G401 (cell line): ENCODE measurements at regions not wholly inside any gene's neighbourhood (a gene's known extent, or its start where the extent isn't known, plus 50 kb on each side); places are given as distances from the start of the nearest gene placed in this dataset.

ENCODE experiments used
- DNase-seq: peaks from one replicate; pipeline ENCODE4 v3.0.0-alpha.2; 2015; ENCODE audit warnings: low spot score
- in situ Hi-C: cut with HindIII; loops from 2 replicates; pipeline ENCODE4 v1.10.0; 2016; ENCODE audit warnings: low sequenced_read_pairs, mixed read lengths

DNA sequence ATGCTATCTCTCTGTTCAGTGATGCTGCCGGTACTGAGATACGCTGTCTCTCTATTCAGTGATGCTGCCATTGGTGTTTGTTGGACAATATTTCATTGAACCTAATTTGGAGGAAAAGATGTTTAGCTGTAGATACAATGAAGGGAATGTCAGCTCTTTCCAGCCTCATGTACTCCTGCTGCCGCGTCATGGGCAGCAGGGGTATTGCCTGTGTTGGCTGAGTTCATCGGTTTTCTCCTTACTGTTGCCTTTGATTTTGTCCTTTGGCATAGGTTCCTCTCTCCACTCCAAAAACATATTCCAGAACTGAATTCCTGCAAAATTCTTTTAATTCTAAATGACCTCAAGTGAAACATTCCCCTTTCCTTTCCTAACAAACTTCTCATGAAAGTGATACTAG, 942.6 kb downstream of the NLGN4Y start:
- no peak for DNase-seq
- in situ Hi-C loops = no loop called here

DNA sequence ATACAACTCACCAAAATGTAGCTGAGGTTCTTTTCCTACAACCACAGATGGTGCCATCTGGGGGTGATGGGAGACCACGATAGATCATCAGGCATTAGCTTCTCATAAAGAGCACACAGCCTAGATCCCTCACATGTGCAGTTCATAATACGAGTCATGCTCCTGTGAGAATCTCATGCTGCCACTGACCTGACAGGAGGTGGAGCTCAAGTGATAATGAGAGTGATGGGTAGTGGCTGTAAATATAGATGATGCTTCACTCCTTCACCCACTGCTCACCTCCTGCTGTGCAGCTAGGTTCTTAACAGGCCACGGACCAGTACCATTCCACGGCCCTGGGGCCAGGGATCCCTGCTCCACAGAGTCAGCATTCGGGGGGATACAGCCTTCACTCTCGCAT, 943.8 kb downstream of the NLGN4Y start:
- no peak for DNase-seq

GRCh38 chrY:15471371-15471770, 947.0 kb downstream of the NLGN4Y start:
- in situ Hi-C loops = no loop called here
- DNase-seq = no peak

More for the DNA sequence above, 943.8 kb downstream of the NLGN4Y start:
- in situ Hi-C loops = no loop called here

- DNase-seq = no peak
- in situ Hi-C loops = no loop called here
Observed at GRCh38 chrY:15478348-15478963, 954.1 kb downstream of the NLGN4Y start.

DNA sequence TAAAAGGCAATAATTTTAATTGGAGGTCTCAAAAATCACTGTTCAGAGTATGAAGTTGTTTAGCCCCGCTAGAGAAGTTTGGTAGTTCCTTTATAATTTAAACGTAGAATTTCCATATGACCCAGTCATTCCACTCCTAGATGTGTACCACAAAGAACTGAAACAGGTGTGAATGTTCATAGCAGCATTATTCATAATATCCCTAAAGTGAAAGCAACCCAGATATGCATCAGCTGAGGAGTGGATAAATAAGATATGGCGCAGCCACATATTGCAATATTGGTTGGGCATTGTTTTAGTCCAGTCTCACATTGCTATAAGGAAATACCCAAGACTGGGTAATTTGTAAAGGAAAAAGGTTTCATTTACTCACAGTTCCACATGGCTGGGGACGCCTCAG, 976.2 kb downstream of the NLGN4Y start:
- in situ Hi-C loops = no loop called here
- DNase-seq = no peak

- in situ Hi-C loops = no loop called here
- no peak for DNase-seq
Observed at GRCh38 chrY:15501181-15501580, 976.9 kb downstream of the NLGN4Y start.

DNA sequence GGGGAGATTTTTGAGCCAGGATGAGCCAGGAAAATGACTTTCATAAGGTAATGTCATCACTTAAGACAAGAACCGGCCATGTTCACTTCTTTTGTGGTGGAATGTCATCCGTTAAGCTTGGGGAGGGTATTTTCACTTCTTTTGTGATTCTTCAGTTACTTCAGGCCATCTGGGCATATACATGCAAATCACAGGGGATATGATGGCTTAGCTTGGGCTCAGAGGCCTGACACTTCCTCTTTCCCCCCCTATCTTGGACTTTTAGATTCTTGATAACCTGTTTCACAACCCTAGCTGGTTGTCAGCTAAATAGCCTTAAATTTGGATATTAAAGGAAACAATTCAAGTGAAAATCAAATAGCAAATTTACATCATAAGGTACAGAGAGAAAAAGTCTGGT, 986.0 kb downstream of the NLGN4Y start:
- no peak for DNase-seq
- in situ Hi-C loops = no loop called here

GRCh38 chrY:15510984-15511650, 986.8 kb downstream of the NLGN4Y start:
- DNase-seq = no peak
- in situ Hi-C loops = no loop called here

DNA sequence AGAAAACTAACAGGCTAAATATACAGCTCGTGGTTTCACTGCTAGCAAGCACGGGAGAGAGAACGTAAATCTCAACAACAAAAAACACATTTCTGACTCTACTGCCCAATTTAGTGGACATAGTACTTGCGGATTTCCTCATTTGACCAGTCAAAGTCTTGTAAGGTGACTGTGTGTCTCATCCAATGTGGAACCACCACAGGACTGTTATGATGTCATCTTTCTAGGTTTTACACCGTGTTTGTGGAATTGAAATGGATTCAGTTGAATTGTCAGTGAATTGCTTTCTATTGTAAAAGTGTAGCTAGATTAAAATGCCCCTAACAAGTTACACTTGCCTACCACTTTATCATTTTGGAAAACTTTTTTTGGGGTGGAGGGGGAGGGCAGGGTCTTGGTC, 1010.8 kb downstream of the NLGN4Y start:
- DNase-seq = no peak
- in situ Hi-C loops = no loop called here

- no peak for DNase-seq
- in situ Hi-C loops = no loop called here
Observed at GRCh38 chrY:15535784-15536511, 1011.6 kb downstream of the NLGN4Y start.

DNA sequence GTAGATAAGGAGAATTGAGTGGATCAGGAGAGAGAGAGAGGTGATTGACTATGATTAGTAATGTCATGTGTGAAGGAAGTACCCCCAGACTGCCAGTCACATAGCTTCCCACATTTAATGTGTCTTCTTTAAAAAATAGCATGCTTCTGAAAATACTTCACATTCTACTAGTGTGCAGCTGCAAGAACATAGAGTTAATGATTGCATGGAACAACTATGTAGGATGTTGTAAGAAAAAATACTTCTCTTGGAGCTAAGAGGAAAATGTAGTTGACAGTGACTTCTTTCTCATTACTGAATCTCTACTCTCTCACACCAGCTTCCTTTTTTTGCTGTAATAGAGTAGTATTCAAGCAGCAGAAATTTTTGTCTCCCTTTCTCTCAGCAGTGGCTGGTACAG, 1016.2 kb downstream of the NLGN4Y start:
- DNase-seq = no peak
- in situ Hi-C loops = no loop called here

- no peak for DNase-seq
- in situ Hi-C loops = no loop called here
Observed at GRCh38 chrY:15546177-15546754, 1021.9 kb downstream of the NLGN4Y start.

GRCh38 chrY:15552074-15552473, 1027.7 kb downstream of the NLGN4Y start:
- in situ Hi-C loops = no loop called here
- DNase-seq = no peak

DNA sequence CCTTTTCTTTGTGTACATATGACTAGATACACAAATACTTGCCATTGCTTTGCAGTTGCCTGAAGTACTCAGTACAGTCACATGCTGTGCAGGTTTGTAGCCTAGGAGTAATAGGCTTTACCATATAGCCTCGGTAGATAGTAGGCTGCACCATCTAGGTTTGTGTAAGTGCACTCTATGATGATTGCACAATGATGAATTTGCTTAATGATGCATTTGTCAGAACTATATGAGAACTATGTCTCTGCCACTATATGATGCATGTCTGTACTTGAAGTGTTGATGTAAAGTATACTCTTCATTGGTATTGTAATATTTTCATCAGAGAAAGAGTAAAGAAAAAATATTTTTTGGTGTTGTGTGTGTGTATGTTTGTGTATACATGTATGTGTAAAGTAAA, 1030.7 kb downstream of the NLGN4Y start:
- in situ Hi-C loops = no loop called here

DNA sequence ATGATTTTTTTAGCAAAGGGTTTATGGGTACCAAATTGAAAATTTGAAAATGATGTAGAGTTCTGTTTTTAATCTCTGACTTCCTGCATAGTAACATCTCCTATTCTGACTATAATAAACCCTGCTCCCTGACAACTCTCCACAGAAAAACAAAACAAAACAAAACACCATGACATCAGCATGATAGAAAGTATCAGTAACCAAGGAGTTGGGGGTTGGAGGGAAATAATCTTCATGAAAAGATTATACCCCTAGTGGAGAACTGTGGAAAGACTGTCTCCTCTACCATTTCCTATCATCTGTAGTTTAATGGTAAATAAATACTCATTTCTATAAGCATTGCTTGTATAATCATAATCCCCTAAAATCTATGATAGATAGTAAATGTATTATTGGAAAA, 1034.8 kb downstream of the NLGN4Y start:
- no peak for DNase-seq
- in situ Hi-C loops = no loop called here

More for the DNA sequence above, 1030.7 kb downstream of the NLGN4Y start:
- no peak for DNase-seq

DNA sequence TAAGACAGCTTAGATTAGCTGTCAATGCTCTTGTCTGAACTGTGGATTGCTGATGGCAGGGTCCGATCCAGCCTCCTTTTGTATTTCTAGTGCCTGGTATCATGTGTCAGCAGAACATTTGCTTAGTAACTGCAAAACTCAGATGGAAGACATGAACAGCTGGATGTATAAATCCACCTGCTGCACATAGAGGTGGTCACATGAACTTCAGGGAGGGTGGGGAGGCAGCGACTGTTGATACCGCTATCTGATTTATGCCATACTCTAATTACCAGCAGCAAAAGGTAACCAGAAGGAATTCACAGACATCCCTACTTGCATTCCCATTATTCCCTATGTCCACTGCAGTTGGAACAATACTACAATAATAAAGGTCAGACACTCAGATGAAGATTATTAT, 1036.5 kb downstream of the NLGN4Y start:
- DNase-seq = no peak
- in situ Hi-C loops = no loop called here

- in situ Hi-C loops = no loop called here
- DNase-seq = no peak
Observed at GRCh38 chrY:15561501-15562289, 1037.4 kb downstream of the NLGN4Y start.

DNA sequence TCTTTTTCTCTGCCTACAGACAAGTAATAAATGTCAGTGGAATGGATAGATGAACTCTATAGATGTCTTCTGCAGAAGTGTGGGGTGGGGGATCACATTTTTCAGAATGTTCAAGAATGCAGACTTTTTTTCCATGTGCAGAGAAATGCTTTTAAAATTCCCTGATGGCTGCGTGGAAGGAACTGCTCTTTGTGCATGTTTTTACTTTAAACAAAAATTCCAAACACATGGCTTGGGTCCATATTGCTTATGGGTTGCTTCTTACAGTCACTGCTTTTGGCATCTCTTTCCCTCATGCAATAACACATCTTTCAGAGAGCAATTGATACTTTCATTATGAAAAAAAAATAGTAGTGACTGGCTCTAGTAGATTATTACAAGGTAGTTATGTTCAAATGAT, 1053.6 kb downstream of the NLGN4Y start:
- in situ Hi-C loops = no loop called here

DNA sequence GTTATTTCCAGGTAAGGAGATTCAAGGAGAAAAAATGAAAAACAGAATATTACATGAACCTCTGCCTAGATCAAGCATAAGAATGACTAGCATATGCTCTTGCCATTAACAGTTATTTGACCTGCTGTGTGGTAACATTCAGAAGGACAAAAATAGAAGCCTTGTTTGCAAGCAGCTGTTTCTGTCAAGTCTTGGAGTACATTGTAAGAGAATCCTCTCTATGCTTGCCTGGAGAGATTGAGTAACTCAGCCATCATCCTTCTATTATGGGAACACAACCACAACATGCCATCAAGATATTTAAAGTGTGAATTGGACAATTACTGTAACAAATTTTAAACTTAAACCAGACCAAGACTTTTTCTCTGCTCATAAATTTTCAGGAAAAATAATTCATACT, 1054.4 kb downstream of the NLGN4Y start:
- DNase-seq = no peak

More for the DNA sequence above, 1053.6 kb downstream of the NLGN4Y start:
- no peak for DNase-seq

More for the DNA sequence above, 1054.4 kb downstream of the NLGN4Y start:
- in situ Hi-C loops = no loop called here
